ENCODE measurements at regions not wholly inside any gene's neighbourhood (a gene's known extent, or its start where the extent isn't known, plus 50 kb on each side); places are given as distances from the start of the nearest gene placed in this dataset.
"Not testable (repeated sequence)": the region's sequence is repeated elsewhere in the genome, so short reads cannot be mapped to it uniquely, and the experiment has no call there.

DNA sequence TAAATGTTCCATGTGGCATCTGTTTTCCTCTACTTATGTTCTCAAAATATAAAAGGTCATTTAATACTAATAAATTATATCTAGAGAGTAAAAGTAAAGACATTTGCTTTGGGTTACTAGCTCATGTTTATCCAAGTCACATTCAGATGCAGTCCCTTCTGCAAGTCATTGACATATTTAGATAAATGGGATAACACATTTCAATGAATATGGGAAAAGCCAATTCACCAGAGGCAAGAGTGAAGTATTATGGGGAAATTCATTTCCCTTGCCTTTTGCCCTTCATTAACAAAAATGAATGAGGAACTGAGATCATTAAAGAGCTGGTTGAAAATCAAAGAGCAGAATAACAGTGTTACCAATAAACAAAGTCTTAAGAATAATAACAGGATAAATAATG, 306.2 kb upstream of the FSTL5 start:
- no peaks in the 10 kb centered on the region for H3K79me2 ChIP-seq (ENCODE audit: insufficient read depth, low read depth)
- H3K9ac ChIP-seq: no peak overlapping the region
- no peaks in the 10 kb centered on the region for H3K4me1 ChIP-seq (ENCODE audit: low read depth, poor library complexity, severe bottlenecking)
- H3K27ac ChIP-seq: no peak overlapping the region
- H3K27me3 ChIP-seq (ENCODE audit: insufficient read depth, low read depth): no peaks in the 10 kb centered on the region
- H2AFZ ChIP-seq (ENCODE audit: low read depth): 0 out of 2 replicates have a peak overlapping the region, but pooled peaks have one; percentile 3
- no peak for TF ChIP-seq CTCF (conservative IDR thresholded peaks at IDR 0.05; ENCODE audit: low read depth, low read length)
- H3K36me3 ChIP-seq (ENCODE audit: insufficient read depth): no peaks in the 10 kb centered on the region
- H3K4me2 ChIP-seq: no peak overlapping the region
- no peaks in the 10 kb centered on the region for H4K20me1 ChIP-seq (ENCODE audit: insufficient read depth)
- no peak overlapping the region for H3K4me3 ChIP-seq (IDR thresholded peaks at IDR 0.05; ENCODE audit: insufficient read depth, low read depth, low read length)

DNA sequence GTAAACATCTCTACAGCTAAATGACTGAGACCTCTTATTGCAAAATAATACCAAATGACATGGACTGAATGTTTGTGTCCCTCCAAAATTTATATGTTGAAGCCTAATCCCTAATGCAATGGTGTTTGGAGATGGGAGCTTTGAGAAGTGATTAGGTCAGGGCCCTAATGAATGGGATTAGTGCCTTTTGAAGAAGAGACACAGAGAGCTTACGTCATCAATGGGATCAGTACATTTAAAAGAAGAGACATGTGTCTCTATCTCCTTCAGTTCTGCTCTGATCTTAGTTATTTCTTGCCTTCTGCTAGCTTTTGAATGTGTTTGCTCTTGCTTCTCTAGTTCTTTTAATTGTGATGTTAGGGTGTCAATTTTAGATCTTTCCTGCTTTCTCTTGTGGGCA, 301.6 kb upstream of the FSTL5 start:
- H4K20me1 ChIP-seq (ENCODE audit: insufficient read depth); H3K9ac ChIP-seq; H3K27me3 ChIP-seq (ENCODE audit: insufficient read depth, low read depth); H2AFZ ChIP-seq (ENCODE audit: low read depth); H3K4me2 ChIP-seq; H3K36me3 ChIP-seq (ENCODE audit: insufficient read depth); H3K4me3 ChIP-seq (IDR thresholded peaks at IDR 0.05; ENCODE audit: insufficient read depth, low read depth, low read length); H3K27ac ChIP-seq; H3K79me2 ChIP-seq (ENCODE audit: insufficient read depth, low read depth); H3K4me1 ChIP-seq (ENCODE audit: low read depth, poor library complexity, severe bottlenecking): not testable (repeated sequence)

DNA sequence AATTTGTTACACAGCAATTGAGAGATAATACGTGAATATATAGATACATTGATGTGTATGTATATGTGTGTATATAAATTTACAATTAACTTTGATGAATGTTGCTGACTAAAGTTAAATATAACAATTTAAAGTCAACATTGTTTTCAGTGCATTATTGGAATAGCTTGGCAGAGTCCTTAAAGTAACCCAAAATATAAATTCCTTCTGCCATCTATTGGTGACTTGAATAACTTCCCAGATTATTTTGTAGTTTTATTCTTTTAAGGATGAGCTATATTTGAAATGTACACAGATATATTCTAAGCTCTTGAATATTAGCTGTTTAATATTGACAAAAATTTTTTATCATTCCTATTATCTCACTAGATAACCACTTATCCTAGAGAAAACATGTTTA, 298.2 kb upstream of the FSTL5 start:
- H3K27me3 ChIP-seq (ENCODE audit: insufficient read depth, low read depth): no peaks in the 10 kb centered on the region
- H3K27ac ChIP-seq: no peak overlapping the region
- no peaks in the 10 kb centered on the region for H3K79me2 ChIP-seq (ENCODE audit: insufficient read depth, low read depth)
- no peaks in the 10 kb centered on the region for H3K36me3 ChIP-seq (ENCODE audit: insufficient read depth)
- H2AFZ ChIP-seq (ENCODE audit: low read depth): no peak overlapping the region
- no peaks in the 10 kb centered on the region for H3K4me1 ChIP-seq (ENCODE audit: low read depth, poor library complexity, severe bottlenecking)
- no peak overlapping the region for H3K9ac ChIP-seq
- H3K4me3 ChIP-seq (IDR thresholded peaks at IDR 0.05; ENCODE audit: insufficient read depth, low read depth, low read length): no peak overlapping the region
- H3K4me2 ChIP-seq: no peak overlapping the region
- 0 out of 2 replicates have a peak, but pooled peaks have one; percentile 26 for TF ChIP-seq CTCF (conservative IDR thresholded peaks at IDR 0.05; ENCODE audit: low read depth, low read length)
- no peaks in the 10 kb centered on the region for H4K20me1 ChIP-seq (ENCODE audit: insufficient read depth)

DNA sequence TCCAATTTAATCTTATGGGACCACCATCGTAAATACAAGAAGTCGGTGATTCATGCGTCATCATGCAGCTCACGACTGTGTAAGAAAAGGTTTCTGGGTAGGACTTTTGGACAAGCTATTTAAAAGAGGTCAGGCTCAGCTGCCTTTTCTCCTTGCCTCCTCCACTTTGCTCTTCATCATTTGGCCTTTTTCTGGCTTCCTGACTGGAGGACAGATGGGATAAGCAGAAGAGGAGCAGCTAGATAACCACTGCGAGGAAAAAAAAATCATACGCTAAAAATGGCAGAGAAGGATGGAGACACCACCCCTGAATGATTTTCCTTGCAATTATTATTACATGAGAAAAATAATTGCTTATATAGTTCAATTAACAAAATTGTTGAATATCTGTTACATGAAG, 294.3 kb upstream of the FSTL5 start:
- H3K36me3 ChIP-seq (ENCODE audit: insufficient read depth): no peaks in the 10 kb centered on the region
- H4K20me1 ChIP-seq (ENCODE audit: insufficient read depth): no peaks in the 10 kb centered on the region
- no peaks in the 10 kb centered on the region for H3K79me2 ChIP-seq (ENCODE audit: insufficient read depth, low read depth)
- TF ChIP-seq CTCF (conservative IDR thresholded peaks at IDR 0.05; ENCODE audit: low read depth, low read length): no peak
- no peak overlapping the region for H3K4me3 ChIP-seq (IDR thresholded peaks at IDR 0.05; ENCODE audit: insufficient read depth, low read depth, low read length)
- H3K4me2 ChIP-seq: no peak overlapping the region
- no peaks in the 10 kb centered on the region for H3K4me1 ChIP-seq (ENCODE audit: low read depth, poor library complexity, severe bottlenecking)
- no peak overlapping the region for H2AFZ ChIP-seq (ENCODE audit: low read depth)
- no peaks in the 10 kb centered on the region for H3K27me3 ChIP-seq (ENCODE audit: insufficient read depth, low read depth)
- H3K9ac ChIP-seq: no peak overlapping the region
- H3K27ac ChIP-seq: no peak overlapping the region

DNA sequence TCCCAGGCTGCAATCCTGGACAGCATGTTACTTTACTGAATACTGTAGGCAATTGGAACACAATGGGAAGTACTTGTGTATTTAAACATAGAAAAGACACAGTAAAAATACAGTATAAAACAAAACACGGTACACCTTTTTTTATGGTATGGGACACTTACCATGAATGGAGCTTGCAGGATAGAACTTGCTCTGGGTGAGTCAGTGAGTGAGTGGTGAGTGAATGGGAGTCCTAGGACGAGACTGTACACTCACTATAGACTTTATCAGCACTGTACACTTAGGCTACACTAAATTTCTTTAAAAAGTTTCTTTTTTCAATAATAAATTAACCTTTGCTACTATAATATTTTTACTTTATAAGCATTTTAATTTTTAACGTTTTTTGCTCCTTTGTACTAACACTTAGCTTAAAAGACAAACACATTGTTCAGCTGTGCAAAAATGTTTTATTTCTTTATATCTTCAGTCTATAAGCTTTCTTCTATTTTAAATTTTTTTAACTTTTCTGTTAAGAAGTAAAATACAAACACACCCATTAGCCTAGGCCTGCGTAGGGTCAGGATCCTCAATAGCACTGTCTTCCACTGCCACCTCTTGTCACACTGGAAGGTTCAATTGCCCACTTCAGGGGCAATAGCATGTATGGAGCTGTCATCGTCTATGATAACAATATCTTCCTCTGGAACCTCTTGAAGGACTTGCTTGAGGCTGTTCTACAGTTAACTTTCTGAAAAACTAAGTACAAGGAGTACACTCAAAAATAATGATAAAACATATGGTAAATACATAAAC, 293.5 kb upstream of the FSTL5 start:
- H3K4me3 ChIP-seq (IDR thresholded peaks at IDR 0.05; ENCODE audit: insufficient read depth, low read depth, low read length): no peak overlapping the region
- no peak for TF ChIP-seq CTCF (conservative IDR thresholded peaks at IDR 0.05; ENCODE audit: low read depth, low read length)
- H3K27ac ChIP-seq: no peak overlapping the region
- no peaks in the 10 kb centered on the region for H4K20me1 ChIP-seq (ENCODE audit: insufficient read depth)
- no peaks in the 10 kb centered on the region for H3K36me3 ChIP-seq (ENCODE audit: insufficient read depth)
- H3K27me3 ChIP-seq (ENCODE audit: insufficient read depth, low read depth): no peaks in the 10 kb centered on the region
- H2AFZ ChIP-seq (ENCODE audit: low read depth): no peak overlapping the region
- H3K79me2 ChIP-seq (ENCODE audit: insufficient read depth, low read depth): no peaks in the 10 kb centered on the region
- H3K4me1 ChIP-seq (ENCODE audit: low read depth, poor library complexity, severe bottlenecking): no peaks in the 10 kb centered on the region
- H3K4me2 ChIP-seq: no peak overlapping the region
- no peak overlapping the region for H3K9ac ChIP-seq
